HG03175 (cell line): ENCODE measurements at regions not wholly inside any gene's neighbourhood (a gene's known extent, or its start where the extent isn't known, plus 50 kb on each side); places are given as distances from the start of the nearest gene placed in this dataset.
A peak's percentile ranks its signal among the peaks of the same experiment; 100 is the strongest.

Experiments used
- ATAC-seq: cut with Tn5 transposase; IDR thresholded peaks from one replicate; pipeline ENCODE4 v1.9.1; 2021; ENCODE audit warnings: mild to moderate bottlenecking, moderate library complexity; ENCODE audit not compliant: unreplicated experiment

- ATAC-seq, result no peak
These were observed 265.4 kb upstream of the TET2 start for GRCh38 chr4:104881136-104881886.

- no peak for ATAC-seq
These were observed 255.9 kb upstream of the TET2 start for GRCh38 chr4:104890598-104891275.

- ATAC-seq, result peak; percentile 80
These were observed 249.7 kb upstream of the TET2 start for GRCh38 chr4:104896660-104897645.

GRCh38 chr4:104899863-104900262 lies 246.8 kb upstream of the TET2 start:
- no peak for ATAC-seq

GRCh38 chr4:104901438-104901837 lies 245.2 kb upstream of the TET2 start:
- ATAC-seq, result no peak

- no peak for ATAC-seq
These were observed 244.6 kb upstream of the TET2 start for GRCh38 chr4:104901961-104902605.

- no peak for ATAC-seq
These were observed 241.6 kb upstream of the TET2 start for GRCh38 chr4:104905065-104905464.

- ATAC-seq, result no peak
These were observed 241.1 kb upstream of the TET2 start for GRCh38 chr4:104905546-104905945.

- ATAC-seq, result no peak
These were observed 240.4 kb upstream of the TET2 start for GRCh38 chr4:104906276-104906675.

GRCh38 chr4:104907074-104907649 lies 239.5 kb upstream of the TET2 start:
- no peak for ATAC-seq

- ATAC-seq, result no peak
These were observed 238.7 kb upstream of the TET2 start for GRCh38 chr4:104907991-104908390.

- no peak for ATAC-seq
These were observed 237.3 kb upstream of the TET2 start for GRCh38 chr4:104909376-104909775.

GRCh38 chr4:104912518-104912917 lies 234.2 kb upstream of the TET2 start:
- ATAC-seq, result no peak

- ATAC-seq, result no peak
These were observed 231.3 kb upstream of the TET2 start for GRCh38 chr4:104915373-104915772.

- ATAC-seq, result no peak
These were observed 230.8 kb upstream of the TET2 start for GRCh38 chr4:104915864-104916263.

GRCh38 chr4:104919406-104919805 lies 227.3 kb upstream of the TET2 start:
- no peak for ATAC-seq

- peak; percentile 9 for ATAC-seq
These were observed 216.4 kb upstream of the TET2 start for GRCh38 chr4:104930298-104930697.

- ATAC-seq, result peak; percentile 59
These were observed 215.6 kb upstream of the TET2 start for GRCh38 chr4:104930745-104931736.

GRCh38 chr4:104938624-104939023 lies 208.1 kb upstream of the TET2 start:
- ATAC-seq, result no peak
